ENCODE measurements at regions not wholly inside any gene's neighbourhood (a gene's known extent, or its start where the extent isn't known, plus 50 kb on each side); places are given as distances from the start of the nearest gene placed in this dataset.
"Not testable (repeated sequence)": the region's sequence is repeated elsewhere in the genome, so short reads cannot be mapped to it uniquely, and the experiment has no call there.

- not testable (repeated sequence) for TF ChIP-seq CTCF (conservative IDR thresholded peaks at IDR 0.05; ENCODE audit: low read depth, low read length); MAFK (IDR thresholded peaks at IDR 0.05; ENCODE audit: low read depth, low read length); POLR2A (IDR thresholded peaks at IDR 0.05; ENCODE audit: low read depth, low read length); RAD21 (IDR thresholded peaks at IDR 0.05; ENCODE audit: low read length); RFX5 (IDR thresholded peaks at IDR 0.05; ENCODE audit: low read depth, low read length)
Observed at GRCh38 chr21:13435863-13436262, 173.7 kb upstream of the POTED start.

Data from IMR-90 (cell line).